Fibroblast of pulmonary artery (primary cell): ENCODE measurements at regions not wholly inside any gene's neighbourhood (a gene's known extent, or its start where the extent isn't known, plus 50 kb on each side); places are given as distances from the start of the nearest gene placed in this dataset.

Experiments
- DNase-seq: peaks from one replicate; pipeline ENCODE4 v3.0.0-alpha.2; 2010; ENCODE audit warnings: low read depth
- H3K4me3 ChIP-seq: replicated peaks from 2 replicates; pipeline ENCODE4 v1.5.1; 2011; ENCODE audit warnings: low read depth, mild to moderate bottlenecking, control low read depth, low read length, moderate library complexity
- CTCF ChIP-seq: IDR thresholded peaks from 2 replicates; pipeline ENCODE4 v1.5.1; 2011; ENCODE audit warnings: mild to moderate bottlenecking, control low read depth, low read length, inconsistent platforms; ENCODE audit errors: missing control alignments

DNA sequence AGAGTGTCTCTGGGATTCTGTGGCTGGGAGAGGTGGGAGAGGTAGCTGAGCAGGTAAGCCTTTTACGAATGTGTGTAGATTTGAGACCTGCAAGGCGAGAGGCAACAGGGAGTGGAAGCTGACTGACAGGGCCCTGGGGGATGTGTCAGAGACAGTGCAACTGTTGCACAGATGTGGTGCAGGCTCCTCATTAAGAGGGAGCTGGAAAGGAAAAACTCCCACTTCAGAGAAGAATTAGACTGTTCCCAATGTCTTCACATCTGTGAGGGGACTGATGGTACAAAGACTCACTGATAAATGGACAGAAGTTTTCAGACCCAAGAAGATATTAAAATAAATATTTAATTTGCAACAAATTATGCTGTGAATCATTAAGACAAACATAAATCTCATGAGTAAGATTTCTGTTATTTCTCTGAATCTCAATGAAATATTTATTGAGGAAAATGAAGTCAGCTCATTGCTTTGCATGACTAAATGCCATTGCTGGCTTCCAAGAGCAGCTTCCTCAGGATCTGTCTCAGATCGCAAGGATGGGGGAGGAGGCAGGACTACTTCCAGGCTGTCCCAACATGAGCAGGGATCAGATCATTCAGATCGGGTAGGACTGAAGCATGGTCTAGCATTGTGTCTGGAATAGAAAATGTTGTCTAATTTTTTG is 127.3 kb upstream of the ROPN1 start:
- H3K4me3 ChIP-seq: no peak overlapping the region
- peak; percentile 29 for DNase-seq
- TF ChIP-seq CTCF: no peak

GRCh38 chr3:124121379-124122312 is 129.7 kb upstream of the ROPN1 start:
- TF ChIP-seq CTCF: no peak
- DNase-seq: no peak
- no peak overlapping the region for H3K4me3 ChIP-seq

- no peak for DNase-seq
- H3K4me3 ChIP-seq: no peak overlapping the region
- TF ChIP-seq CTCF: no peak
These were observed 133.4 kb upstream of the ROPN1 start for GRCh38 chr3:124125315-124125714.

DNA sequence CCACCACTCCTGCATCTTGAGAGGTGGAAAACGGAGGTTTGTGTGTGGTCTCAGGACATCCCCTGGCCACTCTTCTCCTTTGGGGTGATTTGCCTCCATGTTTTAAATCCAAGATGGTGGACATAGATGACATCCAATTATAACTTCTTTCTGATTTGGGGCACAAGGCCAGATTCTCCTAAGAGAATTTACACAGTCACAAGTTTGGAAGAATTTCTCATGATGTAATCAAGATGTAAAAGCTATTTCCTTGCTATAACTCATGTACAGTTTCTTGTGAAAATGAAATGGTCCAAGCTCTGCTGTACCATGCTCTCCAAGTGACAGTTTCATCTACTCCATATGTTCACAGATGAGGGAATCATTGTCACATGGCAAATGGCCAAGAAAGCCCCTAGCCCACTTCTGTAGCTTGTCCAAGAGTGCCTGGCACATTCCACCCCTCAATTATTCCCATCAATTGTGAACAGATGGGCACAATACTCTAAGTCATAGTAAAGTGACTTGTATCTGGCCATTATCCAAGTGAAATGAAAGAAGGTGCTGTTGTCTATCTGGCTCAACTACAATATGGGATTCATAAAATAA is 134.6 kb upstream of the ROPN1 start:
- DNase-seq: no peak
- no peak overlapping the region for H3K4me3 ChIP-seq
- no peak for TF ChIP-seq CTCF

- TF ChIP-seq CTCF: no peak
- no peak for DNase-seq
- H3K4me3 ChIP-seq: no peak overlapping the region
These were observed 139.2 kb upstream of the ROPN1 start for GRCh38 chr3:124131158-124131557.

GRCh38 chr3:124131580-124131979 is 139.7 kb upstream of the ROPN1 start:
- no peak for DNase-seq
- TF ChIP-seq CTCF: no peak
- H3K4me3 ChIP-seq: no peak overlapping the region
